Mesothelial cell of epicardium (in vitro differentiated cells): ENCODE measurements at regions not wholly inside any gene's neighbourhood (a gene's known extent, or its start where the extent isn't known, plus 50 kb on each side); places are given as distances from the start of the nearest gene placed in this dataset.

Experiments used
- DNase-seq, 2 experiments: peaks; one replicate each; pipeline ENCODE4 v3.0.0; 2021; ENCODE audit warnings: low spot score in 2 of 2; ENCODE audit not compliant: unreplicated experiment in 2 of 2
- H3K27ac Mint-ChIP-seq: 2 replicates; pipeline ENCODE4 v1.8.0; 2021; ENCODE audit warnings: mixed read lengths
- H3K27me3 Mint-ChIP-seq: 2 replicates; pipeline ENCODE4 v1.8.0; 2021; ENCODE audit warnings: low read depth, mixed read lengths
- H3K36me3 Mint-ChIP-seq: 2 replicates; pipeline ENCODE4 v1.8.0; 2021; ENCODE audit warnings: mixed read lengths
- H3K4me1 Mint-ChIP-seq: 2 replicates; pipeline ENCODE4 v1.8.0; 2021; ENCODE audit warnings: mixed read lengths
- H3K4me3 Mint-ChIP-seq: 2 replicates; pipeline ENCODE4 v1.8.0; 2021; ENCODE audit warnings: mild to moderate bottlenecking, moderate library complexity, mixed read lengths
- H3K9me3 Mint-ChIP-seq: 2 replicates; pipeline ENCODE4 v1.8.0; 2021; ENCODE audit warnings: mixed read lengths
- TF ChIP-seq, protein P1 (sequence below): fragments of 200-600 bp; sonication (generic); IDR thresholded peaks from one replicate; pipeline ENCODE4 v1.5.0; 2021; ENCODE audit warnings: antibody characterized with exemption; ENCODE audit not compliant: unreplicated experiment

- H3K27ac Mint-ChIP-seq: no peak overlapping the region
- peaks cover 7% of the 10 kb centered on the region for H3K4me1 Mint-ChIP-seq
- H3K36me3 Mint-ChIP-seq: no peaks in the 10 kb centered on the region
- H3K9me3 Mint-ChIP-seq: no peaks in the 10 kb centered on the region
- no peak for DNase-seq
- H3K27me3 Mint-ChIP-seq: peaks cover 4% of the 10 kb centered on the region
- no peak overlapping the region for H3K4me3 Mint-ChIP-seq
- TF ChIP-seq, protein P1, sequence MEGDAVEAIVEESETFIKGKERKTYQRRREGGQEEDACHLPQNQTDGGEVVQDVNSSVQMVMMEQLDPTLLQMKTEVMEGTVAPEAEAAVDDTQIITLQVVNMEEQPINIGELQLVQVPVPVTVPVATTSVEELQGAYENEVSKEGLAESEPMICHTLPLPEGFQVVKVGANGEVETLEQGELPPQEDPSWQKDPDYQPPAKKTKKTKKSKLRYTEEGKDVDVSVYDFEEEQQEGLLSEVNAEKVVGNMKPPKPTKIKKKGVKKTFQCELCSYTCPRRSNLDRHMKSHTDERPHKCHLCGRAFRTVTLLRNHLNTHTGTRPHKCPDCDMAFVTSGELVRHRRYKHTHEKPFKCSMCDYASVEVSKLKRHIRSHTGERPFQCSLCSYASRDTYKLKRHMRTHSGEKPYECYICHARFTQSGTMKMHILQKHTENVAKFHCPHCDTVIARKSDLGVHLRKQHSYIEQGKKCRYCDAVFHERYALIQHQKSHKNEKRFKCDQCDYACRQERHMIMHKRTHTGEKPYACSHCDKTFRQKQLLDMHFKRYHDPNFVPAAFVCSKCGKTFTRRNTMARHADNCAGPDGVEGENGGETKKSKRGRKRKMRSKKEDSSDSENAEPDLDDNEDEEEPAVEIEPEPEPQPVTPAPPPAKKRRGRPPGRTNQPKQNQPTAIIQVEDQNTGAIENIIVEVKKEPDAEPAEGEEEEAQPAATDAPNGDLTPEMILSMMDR: no peak
Measured at GRCh38 chr10:88092265-88092664, 228.8 kb downstream of the PTEN start.

GRCh38 chr10:88092973-88093372 lies 229.5 kb downstream of the PTEN start:
- Mint-ChIP-seq H3K4me1 (peaks cover 7% of the 10 kb centered on the region), H3K27ac (no peak overlapping the region), H3K4me3 (no peak overlapping the region), H3K27me3 (peaks cover 7% of the 10 kb centered on the region), H3K36me3 (no peaks in the 10 kb centered on the region), H3K9me3 (no peaks in the 10 kb centered on the region)
- TF ChIP-seq, protein P1: no peak
- peak in 1 of 2 experiments; percentile 49 for DNase-seq

GRCh38 chr10:88094795-88095194 lies 231.4 kb downstream of the PTEN start:
- DNase-seq: no peak
- Mint-ChIP-seq H3K9me3 (no peaks in the 10 kb centered on the region), H3K4me1 (peaks cover 12% of the 10 kb centered on the region), H3K27me3 (peaks cover 8% of the 10 kb centered on the region), H3K36me3 (no peaks in the 10 kb centered on the region), H3K27ac (no peak overlapping the region), H3K4me3 (no peak overlapping the region)
- TF ChIP-seq, protein P1: no peak

GRCh38 chr10:88095223-88095721 lies 231.8 kb downstream of the PTEN start:
- Mint-ChIP-seq H3K4me1 (peaks cover 16% of the 10 kb centered on the region), H3K4me3 (no peak overlapping the region), H3K27ac (no peak overlapping the region), H3K9me3 (no peaks in the 10 kb centered on the region), H3K27me3 (peaks cover 4% of the 10 kb centered on the region), H3K36me3 (no peaks in the 10 kb centered on the region)
- TF ChIP-seq, protein P1: no peak
- DNase-seq: no peak

GRCh38 chr10:88095778-88096431 lies 232.5 kb downstream of the PTEN start:
- DNase-seq: no peak
- TF ChIP-seq, protein P1: no peak
- H3K9me3 Mint-ChIP-seq: no peaks in the 10 kb centered on the region
- no peak overlapping the region for H3K27ac Mint-ChIP-seq
- no peaks in the 10 kb centered on the region for H3K36me3 Mint-ChIP-seq
- H3K4me3 Mint-ChIP-seq: no peak overlapping the region
- peaks cover 16% of the 10 kb centered on the region for H3K4me1 Mint-ChIP-seq
- H3K27me3 Mint-ChIP-seq: peaks cover 4% of the 10 kb centered on the region
